HFFc6 (cell line): ENCODE measurements at regions not wholly inside any gene's neighbourhood (a gene's known extent, or its start where the extent isn't known, plus 50 kb on each side); places are given as distances from the start of the nearest gene placed in this dataset.

Experiments
- DNase-seq: peaks from one replicate; pipeline ENCODE4 v3.0.0-alpha.2; 2018
- H3K27ac Mint-ChIP-seq: 2 replicates; pipeline ENCODE4 v1.8.0; 2020; ENCODE audit warnings: mild to moderate bottlenecking, mixed read lengths
- H3K27me3 Mint-ChIP-seq: 2 replicates; pipeline ENCODE4 v1.8.0; 2021; ENCODE audit warnings: mild to moderate bottlenecking, moderate library complexity, mixed read lengths; ENCODE audit not compliant: insufficient read depth
- H3K36me3 Mint-ChIP-seq: 2 replicates; pipeline ENCODE4 v1.8.0; 2021; ENCODE audit warnings: low read depth, mixed read lengths
- H3K4me1 Mint-ChIP-seq: 2 replicates; pipeline ENCODE4 v1.8.0; 2020; ENCODE audit warnings: low read depth, mixed read lengths
- H3K4me3 Mint-ChIP-seq: 2 replicates; pipeline ENCODE4 v1.8.0; 2020; ENCODE audit warnings: mild to moderate bottlenecking, moderate library complexity, mixed read lengths
- H3K9me3 Mint-ChIP-seq: 2 replicates; pipeline ENCODE4 v1.8.0; 2020; ENCODE audit warnings: mild to moderate bottlenecking, mixed read lengths
- TF ChIP-seq, protein P1 (sequence below): fragments of 200-600 bp; sonication (generic); IDR thresholded peaks from 2 replicates; pipeline ENCODE4 v1.5.0; 2021; ENCODE audit warnings: antibody characterized with exemption, mild to moderate bottlenecking

- Mint-ChIP-seq H3K4me1 (no peaks in the 10 kb centered on the region), H3K27ac (no peak overlapping the region), H3K9me3 (peaks cover 74% of the 10 kb centered on the region), H3K4me3 (no peak overlapping the region), H3K27me3 (no peaks in the 10 kb centered on the region), H3K36me3 (no peaks in the 10 kb centered on the region)
- TF ChIP-seq, protein P1, sequence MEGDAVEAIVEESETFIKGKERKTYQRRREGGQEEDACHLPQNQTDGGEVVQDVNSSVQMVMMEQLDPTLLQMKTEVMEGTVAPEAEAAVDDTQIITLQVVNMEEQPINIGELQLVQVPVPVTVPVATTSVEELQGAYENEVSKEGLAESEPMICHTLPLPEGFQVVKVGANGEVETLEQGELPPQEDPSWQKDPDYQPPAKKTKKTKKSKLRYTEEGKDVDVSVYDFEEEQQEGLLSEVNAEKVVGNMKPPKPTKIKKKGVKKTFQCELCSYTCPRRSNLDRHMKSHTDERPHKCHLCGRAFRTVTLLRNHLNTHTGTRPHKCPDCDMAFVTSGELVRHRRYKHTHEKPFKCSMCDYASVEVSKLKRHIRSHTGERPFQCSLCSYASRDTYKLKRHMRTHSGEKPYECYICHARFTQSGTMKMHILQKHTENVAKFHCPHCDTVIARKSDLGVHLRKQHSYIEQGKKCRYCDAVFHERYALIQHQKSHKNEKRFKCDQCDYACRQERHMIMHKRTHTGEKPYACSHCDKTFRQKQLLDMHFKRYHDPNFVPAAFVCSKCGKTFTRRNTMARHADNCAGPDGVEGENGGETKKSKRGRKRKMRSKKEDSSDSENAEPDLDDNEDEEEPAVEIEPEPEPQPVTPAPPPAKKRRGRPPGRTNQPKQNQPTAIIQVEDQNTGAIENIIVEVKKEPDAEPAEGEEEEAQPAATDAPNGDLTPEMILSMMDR: no peak
- no peak for DNase-seq
Measured at GRCh38 chr18:78228974-78229373, 750.6 kb upstream of the SALL3 start.

- Mint-ChIP-seq H3K27ac (no peak overlapping the region), H3K36me3 (no peaks in the 10 kb centered on the region), H3K27me3 (no peaks in the 10 kb centered on the region), H3K9me3 (peaks cover 63% of the 10 kb centered on the region), H3K4me3 (no peak overlapping the region), H3K4me1 (no peaks in the 10 kb centered on the region)
- no peak for DNase-seq
- TF ChIP-seq, protein P1: no peak
Measured at GRCh38 chr18:78230911-78231310, 748.7 kb upstream of the SALL3 start.

DNA sequence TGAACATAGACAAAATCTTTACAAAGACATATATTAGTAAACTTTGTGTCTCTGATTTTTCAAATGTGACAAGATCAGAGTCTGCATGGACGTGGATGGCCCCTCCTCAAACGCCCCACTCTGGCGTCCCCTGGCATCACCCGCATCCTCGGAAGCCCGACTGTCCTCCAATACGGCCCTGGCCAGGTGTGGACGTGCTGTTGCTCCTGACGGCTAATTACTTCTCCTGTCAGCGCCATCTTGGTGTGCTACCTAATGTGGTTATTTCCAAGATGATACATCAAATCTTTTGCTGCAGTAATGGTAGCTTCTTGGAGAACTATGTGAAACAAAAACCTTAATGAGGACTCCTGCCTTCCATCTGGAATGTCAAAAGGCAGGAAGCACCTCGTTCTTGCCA, 747.4 kb upstream of the SALL3 start:
- Mint-ChIP-seq H3K4me3 (no peak overlapping the region), H3K4me1 (no peaks in the 10 kb centered on the region), H3K36me3 (no peaks in the 10 kb centered on the region), H3K27me3 (no peaks in the 10 kb centered on the region), H3K27ac (no peak overlapping the region), H3K9me3 (peaks cover 58% of the 10 kb centered on the region)
- TF ChIP-seq, protein P1: no peak
- DNase-seq: no peak

DNA sequence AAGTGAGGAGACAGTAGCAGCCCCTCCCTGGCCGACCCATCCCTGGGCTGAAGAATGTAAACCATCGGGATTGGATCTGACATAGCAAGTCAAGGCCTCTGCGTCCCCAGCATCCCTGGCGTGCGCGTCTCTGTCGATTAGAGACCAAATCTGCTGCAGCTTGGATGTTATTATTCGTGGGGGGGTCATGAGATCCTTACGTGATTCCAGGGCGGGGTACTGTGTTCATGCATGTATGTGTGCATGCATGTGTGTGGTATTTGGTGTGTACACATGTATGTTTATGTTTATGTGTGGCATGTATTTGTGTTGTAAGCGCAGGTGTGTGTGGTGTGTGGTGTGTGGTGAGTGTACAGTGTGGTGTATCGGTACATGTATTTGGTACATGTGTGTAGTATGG, 741.8 kb upstream of the SALL3 start:
- Mint-ChIP-seq H3K4me3 (no peak overlapping the region), H3K4me1 (no peaks in the 10 kb centered on the region), H3K36me3 (peaks cover 15% of the 10 kb centered on the region), H3K27me3 (peaks cover 2% of the 10 kb centered on the region; the same call in 1 of the 2 replicates), H3K27ac (no peak overlapping the region), H3K9me3 (peaks cover 58% of the 10 kb centered on the region)
- TF ChIP-seq, protein P1: no peak
- no peak for DNase-seq

DNA sequence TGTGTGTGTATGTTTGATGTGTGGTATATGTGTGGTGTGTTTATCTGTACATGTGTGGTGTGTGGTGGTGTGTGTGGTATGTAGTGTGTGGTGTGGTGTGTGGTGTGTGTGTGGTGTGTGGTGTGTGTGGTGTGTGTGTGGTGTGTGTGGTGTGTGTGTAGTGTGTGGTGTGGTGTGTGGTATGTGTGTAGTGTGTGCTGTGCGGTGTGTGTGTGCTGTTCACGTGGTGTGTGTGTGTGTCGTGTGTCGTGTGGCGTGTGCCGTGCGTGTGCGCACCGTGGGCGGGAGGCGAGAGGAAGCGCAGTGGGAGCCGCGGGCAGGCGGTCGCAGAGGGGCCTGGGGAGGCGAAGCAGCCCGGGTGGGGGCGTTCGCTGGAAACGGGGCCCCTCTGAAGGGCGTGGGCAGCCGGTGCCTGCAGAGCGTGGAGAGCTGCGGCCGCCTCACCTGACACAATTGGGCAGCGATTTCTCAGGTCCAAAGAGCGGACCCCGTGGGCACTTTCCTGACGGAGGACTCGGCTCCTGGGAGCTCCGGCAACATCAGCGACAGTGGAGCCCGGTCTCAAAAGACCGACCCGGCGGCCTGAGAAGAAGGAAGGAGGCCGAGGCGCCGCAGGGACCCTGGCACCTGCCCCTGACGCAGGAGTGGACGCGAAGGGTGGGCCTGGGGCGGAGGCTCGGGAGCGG, 741.1 kb upstream of the SALL3 start:
- H3K27me3 Mint-ChIP-seq: peaks cover 2% of the 10 kb centered on the region; the same call in 1 of the 2 replicates
- H3K4me1 Mint-ChIP-seq: no peaks in the 10 kb centered on the region
- H3K4me3 Mint-ChIP-seq: no peak overlapping the region
- H3K9me3 Mint-ChIP-seq: peaks cover 62% of the 10 kb centered on the region
- no peak overlapping the region for H3K27ac Mint-ChIP-seq
- TF ChIP-seq, protein P1: no peak
- DNase-seq: no peak
- H3K36me3 Mint-ChIP-seq: peaks cover 15% of the 10 kb centered on the region

DNA sequence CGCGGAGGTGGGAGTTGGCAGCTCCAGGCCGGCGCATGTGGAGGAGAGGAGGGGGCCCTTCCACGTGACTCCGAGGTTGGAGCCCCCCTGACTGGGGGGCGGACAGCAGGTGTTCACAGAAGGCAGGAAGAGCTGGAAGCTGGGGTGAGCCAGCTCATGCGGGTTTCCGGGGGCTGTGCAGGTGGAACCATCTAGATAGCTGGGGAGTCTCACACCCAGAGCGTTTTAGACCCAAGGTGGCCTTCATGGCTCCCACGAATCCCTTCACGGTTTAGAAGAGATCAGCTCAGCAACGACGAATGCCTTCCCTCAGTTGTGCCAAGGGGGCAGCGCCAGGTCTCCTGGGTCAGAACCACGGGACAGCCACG, 740.5 kb upstream of the SALL3 start:
- H3K4me1 Mint-ChIP-seq: no peaks in the 10 kb centered on the region
- DNase-seq: no peak
- H3K27ac Mint-ChIP-seq: no peak overlapping the region
- H3K36me3 Mint-ChIP-seq: peaks cover 15% of the 10 kb centered on the region
- peaks cover 66% of the 10 kb centered on the region for H3K9me3 Mint-ChIP-seq
- TF ChIP-seq, protein P1: no peak
- H3K4me3 Mint-ChIP-seq: no peak overlapping the region
- H3K27me3 Mint-ChIP-seq: peaks cover 2% of the 10 kb centered on the region; the same call in 1 of the 2 replicates
